H9 (cell line): ENCODE measurements at regions not wholly inside any gene's neighbourhood (a gene's known extent, or its start where the extent isn't known, plus 50 kb on each side); places are given as distances from the start of the nearest gene placed in this dataset.

Source experiments
- DNase-seq: peaks from one replicate; pipeline ENCODE4 v3.0.0-alpha.2; 2017
- H2AFZ ChIP-seq: one replicate; pipeline ENCODE4 v1.6.1; 2013; ENCODE audit warnings: mild to moderate bottlenecking, low read length, control low read depth, moderate library complexity
- H2AK5ac ChIP-seq: 2 replicates; pipeline ENCODE4 v1.6.1; 2013; ENCODE audit warnings: low read length, control low read depth, mixed read lengths; ENCODE audit not compliant: insufficient read length
- H2BK120ac ChIP-seq: one replicate; pipeline ENCODE4 v1.6.1; 2013; ENCODE audit warnings: low read depth, mild to moderate bottlenecking, low read length, control low read depth, inconsistent platforms; ENCODE audit not compliant: poor library complexity, severe bottlenecking
- H2BK12ac ChIP-seq: 2 replicates; pipeline ENCODE4 v1.6.1; 2013; ENCODE audit warnings: low read length, control low read depth, mixed read lengths, low read depth; ENCODE audit not compliant: insufficient read length
- H2BK15ac ChIP-seq: 2 replicates; pipeline ENCODE4 v1.6.1; 2013; ENCODE audit warnings: low read depth, low read length, control low read depth
- H2BK20ac ChIP-seq: one replicate; pipeline ENCODE4 v1.6.1; 2013; ENCODE audit warnings: low read depth, mild to moderate bottlenecking, low read length, control low read depth, inconsistent platforms; ENCODE audit not compliant: poor library complexity, severe bottlenecking
- H2BK5ac ChIP-seq: 2 replicates; pipeline ENCODE4 v1.6.1; 2013; ENCODE audit warnings: low read length, control low read depth, mixed read lengths; ENCODE audit not compliant: insufficient read length
- H3K14ac ChIP-seq: 2 replicates; pipeline ENCODE4 v1.6.1; 2013; ENCODE audit warnings: low read length, control low read depth; ENCODE audit not compliant: insufficient read depth
- H3K18ac ChIP-seq: 2 replicates; pipeline ENCODE4 v1.6.1; 2013; ENCODE audit warnings: low read depth, mild to moderate bottlenecking, mixed read lengths, low read length, control low read depth; ENCODE audit not compliant: insufficient read length
- H3K23ac ChIP-seq: 2 replicates; pipeline ENCODE4 v1.6.1; 2013; ENCODE audit warnings: low read length, control low read depth, mixed read lengths, low read depth; ENCODE audit not compliant: insufficient read length
- H3K23me2 ChIP-seq: 2 replicates; pipeline ENCODE4 v1.6.1; 2013; ENCODE audit warnings: low read depth, mild to moderate bottlenecking, mixed read lengths, low read length, control low read depth; ENCODE audit not compliant: insufficient read length, poor library complexity, severe bottlenecking
- H3K27ac ChIP-seq: 2 replicates; pipeline ENCODE4 v1.5.1; 2013; ENCODE audit warnings: low read length, control low read depth, mixed read lengths, low read depth; ENCODE audit not compliant: insufficient read length
- H3K27me3 ChIP-seq: 2 replicates; pipeline ENCODE4 v1.6.1; 2013; ENCODE audit warnings: low read length, control low read depth, inconsistent platforms; ENCODE audit not compliant: insufficient read depth
- H3K4ac ChIP-seq: 2 replicates; pipeline ENCODE4 v1.6.1; 2013; ENCODE audit warnings: low read depth, mild to moderate bottlenecking, control low read depth, inconsistent platforms, low read length, moderate library complexity
- H3K4me1 ChIP-seq: 2 replicates; pipeline ENCODE4 v1.6.1; 2013; ENCODE audit warnings: low read length, control low read depth, inconsistent platforms; ENCODE audit not compliant: insufficient read depth
- H3K4me2 ChIP-seq: 2 replicates; pipeline ENCODE4 v1.6.1; 2013; ENCODE audit warnings: low read length, control low read depth, mixed read lengths; ENCODE audit not compliant: insufficient read length, insufficient read depth
- H3K56ac ChIP-seq: 2 replicates; pipeline ENCODE4 v1.6.1; 2013; ENCODE audit warnings: low read depth, mild to moderate bottlenecking, mixed read lengths, low read length, control low read depth; ENCODE audit not compliant: insufficient read length
- H3K79me1 ChIP-seq: 2 replicates; pipeline ENCODE4 v1.6.1; 2013; ENCODE audit warnings: low read depth, mild to moderate bottlenecking, moderate library complexity, low read length, control low read depth, inconsistent platforms; ENCODE audit not compliant: insufficient read depth, poor library complexity, severe bottlenecking
- H3K79me2 ChIP-seq: 2 replicates; pipeline ENCODE4 v1.6.1; 2013; ENCODE audit warnings: low read length, control low read depth, inconsistent platforms; ENCODE audit not compliant: insufficient read depth
- H3K9ac ChIP-seq: 2 replicates; pipeline ENCODE4 v1.6.1; 2013; ENCODE audit warnings: low read length, control low read depth, mixed read lengths; ENCODE audit not compliant: insufficient read length; ENCODE audit errors: extremely low read depth
- H3K9me3 ChIP-seq: one replicate; pipeline ENCODE4 v1.6.1; 2013; ENCODE audit warnings: low read depth, low read length, inconsistent platforms; ENCODE audit not compliant: control insufficient read depth
- H3T11ph ChIP-seq: one replicate; pipeline ENCODE4 v1.6.1; 2013; ENCODE audit warnings: mild to moderate bottlenecking, low read length, control low read depth, inconsistent platforms
- H4K20me1 ChIP-seq: one replicate; pipeline ENCODE4 v1.6.1; 2013; ENCODE audit not compliant: control insufficient read depth, insufficient read length, insufficient read depth
- H4K5ac ChIP-seq: 2 replicates; pipeline ENCODE4 v1.6.1; 2013; ENCODE audit warnings: low read depth, mild to moderate bottlenecking, mixed read lengths, low read length, control low read depth; ENCODE audit not compliant: insufficient read length
- H4K8ac ChIP-seq: replicated peaks from 2 replicates; pipeline ENCODE4 v1.6.1; 2013; ENCODE audit warnings: low read length, control low read depth, mixed read lengths, low read depth; ENCODE audit not compliant: insufficient read length
- H4K91ac ChIP-seq: 2 replicates; pipeline ENCODE4 v1.6.1; 2013; ENCODE audit warnings: low read depth, mild to moderate bottlenecking, moderate library complexity, mixed read lengths, low read length, control low read depth; ENCODE audit not compliant: insufficient read length
- H3K27ac Mint-ChIP-seq, 3 experiments: 2 replicates in 2 of 3; 3 replicates in 1 of 3; pipeline ENCODE4 v1.8.0; 2020 to 2021; ENCODE audit warnings: mixed read lengths in 3 of 3, mild to moderate bottlenecking in 1 of 3, moderate library complexity in 1 of 3
- H3K27me3 Mint-ChIP-seq: 2 replicates; pipeline ENCODE4 v1.8.0; 2021; ENCODE audit warnings: low read depth, mild to moderate bottlenecking, moderate library complexity, mixed read lengths
- H3K36me3 Mint-ChIP-seq, 3 experiments: 2 replicates in 2 of 3; 3 replicates in 1 of 3; pipeline ENCODE4 v1.8.0; 2020 to 2021; ENCODE audit warnings: low read depth in 3 of 3, mixed read lengths in 3 of 3; ENCODE audit not compliant: insufficient read depth in 1 of 3
- H3K4me1 Mint-ChIP-seq, 2 experiments: 2 replicates each; pipeline ENCODE4 v1.8.0; 2020; ENCODE audit warnings: mixed read lengths in 2 of 2
- H3K4me3 Mint-ChIP-seq, 2 experiments: 2 replicates in 1 of 2; 3 replicates in 1 of 2; pipeline ENCODE4 v1.8.0; 2020 to 2021; ENCODE audit warnings: mild to moderate bottlenecking in 2 of 2, mixed read lengths in 2 of 2, moderate library complexity in 1 of 2
- H3K9me3 Mint-ChIP-seq, 2 experiments: 2 replicates in 1 of 2; 3 replicates in 1 of 2; pipeline ENCODE4 v1.8.0; 2020; ENCODE audit warnings: mild to moderate bottlenecking in 2 of 2, mixed read lengths in 2 of 2, moderate library complexity in 1 of 2
- CTCF ChIP-seq: fragments of 200-600 bp; sonication (generic); conservative IDR thresholded peaks from 3 replicates; pipeline ENCODE4 v1.8.0; 2021; ENCODE audit warnings: antibody characterized with exemption, mild to moderate bottlenecking
- WGBS: extraction: QIAGEN DNeasy Blood & Tissue Kit; methylation state at CpG from one replicate; pipeline ENCODE4 v1.1.7; 2013; ENCODE audit warnings: missing lambda C conversion rate, low lambda C conversion rate, mixed read lengths; ENCODE audit not compliant: insufficient read length; ENCODE audit errors: extremely low coverage; 5-methylcytosine and 5-hydroxymethylcytosine counted together

GRCh38 chr12:92020983-92021665 lies 124.5 kb downstream of the BTG1 start:
- H3T11ph ChIP-seq, result no peak overlapping the region
- no peaks in the 10 kb centered on the region for H3K79me2 ChIP-seq
- no peak overlapping the region for H3K23ac ChIP-seq
- no peak overlapping the region for H2BK120ac ChIP-seq
- H2BK15ac ChIP-seq, result no peak overlapping the region
- H3K14ac ChIP-seq, result no peak overlapping the region
- WGBS, result no CpG with 5 or more reads among the region's 6 CpGs
- H2BK5ac ChIP-seq, result no peak overlapping the region
- no peak overlapping the region for H3K4ac ChIP-seq
- H3K56ac ChIP-seq, result no peak overlapping the region
- no peak overlapping the region for H4K91ac ChIP-seq
- no peak overlapping the region for H3K9ac ChIP-seq
- Mint-ChIP-seq H3K27ac (peak overlapping the region in 1 of 3 experiments; percentile 31; a peak in 1 of 7 replicates), H3K4me3 (no peak overlapping the region; a peak in 1 of 5 replicates), H3K4me1 (peaks cover 11 to 13% of the 10 kb centered on the region in 2 experiments), H3K36me3 (no peaks in the 10 kb centered on the region), H3K27me3 (no peaks in the 10 kb centered on the region), H3K9me3 (peaks cover 0 to 3% of the 10 kb centered on the region in 2 experiments; a peak in 1 of 5 replicates)
- no peak for TF ChIP-seq CTCF
- no peak overlapping the region for H3K18ac ChIP-seq
- no peak overlapping the region for H2BK20ac ChIP-seq
- no peak overlapping the region for H4K8ac ChIP-seq
- H4K5ac ChIP-seq, result no peak overlapping the region
- no peak for DNase-seq
- H3K9me3 ChIP-seq, result no peaks in the 10 kb centered on the region
- no peak overlapping the region for H2AFZ ChIP-seq
- no peaks in the 10 kb centered on the region; the same call in 1 of the 2 replicates for H3K27me3 ChIP-seq
- H3K23me2 ChIP-seq, result no peaks in the 10 kb centered on the region
- H2BK12ac ChIP-seq, result no peak overlapping the region
- peaks cover 2% of the 10 kb centered on the region; the same call in 1 of the 2 replicates for H3K4me1 ChIP-seq
- no peak overlapping the region for H2AK5ac ChIP-seq
- H3K4me2 ChIP-seq, result no peak overlapping the region
- H4K20me1 ChIP-seq, result no peaks in the 10 kb centered on the region
- no peak overlapping the region for H3K27ac ChIP-seq
- no peaks in the 10 kb centered on the region for H3K79me1 ChIP-seq
